ENCODE measurements at regions not wholly inside any gene's neighbourhood (a gene's known extent, or its start where the extent isn't known, plus 50 kb on each side); places are given as distances from the start of the nearest gene placed in this dataset.

DNA sequence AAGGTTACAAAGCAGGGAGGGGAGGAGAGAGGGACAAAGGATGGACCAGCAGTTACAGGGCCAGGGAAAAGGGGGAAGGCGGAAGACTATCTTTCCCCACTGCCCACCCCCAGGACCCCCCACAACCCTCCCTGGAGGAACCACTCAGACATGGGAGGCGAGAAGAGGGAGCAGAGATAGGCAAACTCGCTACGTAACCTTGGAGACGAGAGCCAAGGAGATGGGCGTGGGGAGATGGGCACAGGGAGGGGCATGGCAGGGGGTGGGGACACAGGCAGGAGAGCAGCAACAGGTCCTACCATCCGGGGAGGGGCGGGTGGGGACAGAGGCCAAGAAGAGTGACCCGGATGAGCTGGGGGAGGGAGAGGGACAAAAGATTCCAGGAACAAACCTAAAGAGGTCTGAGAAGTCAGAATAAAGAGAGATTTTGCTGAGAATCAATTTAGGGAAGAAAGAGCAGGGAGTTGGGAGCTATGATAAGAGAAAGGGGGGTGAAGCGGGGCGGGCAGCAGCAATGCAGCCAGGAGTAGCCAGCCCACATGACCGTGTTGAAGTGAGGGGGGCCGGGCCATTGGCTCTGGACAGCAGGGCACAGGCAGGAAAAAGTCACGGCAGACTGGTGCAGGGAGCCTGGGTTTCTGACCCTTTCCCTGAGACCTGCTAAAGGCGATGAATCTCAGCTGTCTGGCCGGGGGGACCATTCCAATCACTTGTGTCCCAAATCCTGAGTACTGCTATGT lies 128.4 kb downstream of the BUD13 start:
- DNase-seq (ENCODE audit: low spot score) = no peak
- TF ChIP-seq, protein P1, sequence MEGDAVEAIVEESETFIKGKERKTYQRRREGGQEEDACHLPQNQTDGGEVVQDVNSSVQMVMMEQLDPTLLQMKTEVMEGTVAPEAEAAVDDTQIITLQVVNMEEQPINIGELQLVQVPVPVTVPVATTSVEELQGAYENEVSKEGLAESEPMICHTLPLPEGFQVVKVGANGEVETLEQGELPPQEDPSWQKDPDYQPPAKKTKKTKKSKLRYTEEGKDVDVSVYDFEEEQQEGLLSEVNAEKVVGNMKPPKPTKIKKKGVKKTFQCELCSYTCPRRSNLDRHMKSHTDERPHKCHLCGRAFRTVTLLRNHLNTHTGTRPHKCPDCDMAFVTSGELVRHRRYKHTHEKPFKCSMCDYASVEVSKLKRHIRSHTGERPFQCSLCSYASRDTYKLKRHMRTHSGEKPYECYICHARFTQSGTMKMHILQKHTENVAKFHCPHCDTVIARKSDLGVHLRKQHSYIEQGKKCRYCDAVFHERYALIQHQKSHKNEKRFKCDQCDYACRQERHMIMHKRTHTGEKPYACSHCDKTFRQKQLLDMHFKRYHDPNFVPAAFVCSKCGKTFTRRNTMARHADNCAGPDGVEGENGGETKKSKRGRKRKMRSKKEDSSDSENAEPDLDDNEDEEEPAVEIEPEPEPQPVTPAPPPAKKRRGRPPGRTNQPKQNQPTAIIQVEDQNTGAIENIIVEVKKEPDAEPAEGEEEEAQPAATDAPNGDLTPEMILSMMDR (IDR thresholded peaks at IDR 0.05; ENCODE audit: extremely low read depth, insufficient read depth, missing control alignments) = no peak
- in situ Hi-C loops (cut with MboI; ENCODE audit: low pct_unique_long_range_greater_than_20kb, low sequenced_read_pairs, unreplicated experiment) = no loop called here

DNA sequence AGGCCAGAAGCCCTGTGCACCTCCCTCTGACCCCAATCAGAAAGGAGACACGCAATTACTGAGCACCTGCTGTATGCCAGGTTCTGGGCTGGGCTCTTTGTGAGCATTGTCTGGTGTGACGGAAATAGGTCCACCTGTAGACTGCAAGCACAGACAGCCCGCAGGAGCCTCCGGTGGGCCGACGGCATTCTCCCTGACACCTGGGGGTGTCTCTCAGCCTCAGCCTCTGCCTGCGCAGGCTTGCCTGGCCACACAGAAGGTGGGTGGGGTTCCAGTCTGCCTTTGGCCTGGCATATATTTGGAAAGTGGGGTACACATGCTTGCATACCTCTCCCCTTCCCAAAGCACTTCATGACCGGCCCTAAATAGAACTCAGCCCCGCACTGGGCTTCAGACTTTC lies 129.3 kb downstream of the BUD13 start:
- in situ Hi-C loops (cut with MboI; ENCODE audit: low pct_unique_long_range_greater_than_20kb, low sequenced_read_pairs, unreplicated experiment) = no loop called here
- TF ChIP-seq, protein P1 (IDR thresholded peaks at IDR 0.05; ENCODE audit: extremely low read depth, insufficient read depth, missing control alignments) = no peak

DNA sequence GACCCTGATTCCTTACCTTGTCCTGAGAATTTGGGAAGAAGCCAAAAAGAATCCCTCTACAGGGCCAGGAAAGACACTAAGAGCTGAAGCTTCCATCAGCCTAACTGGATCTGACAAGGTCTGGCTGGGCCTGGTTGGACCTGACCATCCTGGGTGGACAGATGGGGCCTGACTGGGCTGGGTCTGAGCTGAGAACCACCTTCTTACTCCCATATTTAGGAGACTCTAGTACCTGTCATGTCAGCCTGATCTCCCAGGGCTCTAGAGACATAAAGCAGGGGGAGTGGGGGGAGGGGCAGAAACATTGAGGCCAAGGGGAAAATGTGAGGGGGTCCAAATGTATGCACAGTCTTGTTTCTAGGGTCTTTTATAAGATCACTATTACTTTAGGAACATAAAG lies 129.9 kb downstream of the BUD13 start:
- in situ Hi-C loops (cut with MboI; ENCODE audit: low pct_unique_long_range_greater_than_20kb, low sequenced_read_pairs, unreplicated experiment) = no loop called here
- DNase-seq (ENCODE audit: low spot score) = no peak
- TF ChIP-seq, protein P1 (IDR thresholded peaks at IDR 0.05; ENCODE audit: extremely low read depth, insufficient read depth, missing control alignments) = no peak

More for the DNA sequence above, 129.3 kb downstream of the BUD13 start:
- no peak for DNase-seq (ENCODE audit: low spot score)

DNA sequence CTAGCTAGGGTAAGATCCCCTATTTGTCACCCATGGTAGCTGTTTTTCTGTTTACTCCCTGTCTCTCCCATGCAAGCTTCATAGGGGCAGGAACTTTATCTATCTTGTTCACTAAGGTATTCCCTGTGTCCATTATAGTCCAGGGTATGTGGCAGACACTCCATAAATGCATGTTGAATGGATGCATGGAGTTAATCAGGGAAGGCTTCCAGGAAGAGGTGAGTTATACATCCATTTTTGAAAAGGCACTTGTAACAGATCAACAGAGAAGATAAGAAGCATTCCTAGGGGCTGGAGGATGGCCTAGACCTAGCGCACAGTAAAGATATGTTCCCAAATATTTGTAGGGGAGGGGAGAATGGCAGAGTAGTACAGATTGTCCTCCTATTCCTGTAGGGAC lies 130.3 kb downstream of the BUD13 start:
- in situ Hi-C loops (cut with MboI; ENCODE audit: low pct_unique_long_range_greater_than_20kb, low sequenced_read_pairs, unreplicated experiment) = no loop called here
- no peak for DNase-seq (ENCODE audit: low spot score)
- TF ChIP-seq, protein P1 (IDR thresholded peaks at IDR 0.05; ENCODE audit: extremely low read depth, insufficient read depth, missing control alignments) = no peak

DNA sequence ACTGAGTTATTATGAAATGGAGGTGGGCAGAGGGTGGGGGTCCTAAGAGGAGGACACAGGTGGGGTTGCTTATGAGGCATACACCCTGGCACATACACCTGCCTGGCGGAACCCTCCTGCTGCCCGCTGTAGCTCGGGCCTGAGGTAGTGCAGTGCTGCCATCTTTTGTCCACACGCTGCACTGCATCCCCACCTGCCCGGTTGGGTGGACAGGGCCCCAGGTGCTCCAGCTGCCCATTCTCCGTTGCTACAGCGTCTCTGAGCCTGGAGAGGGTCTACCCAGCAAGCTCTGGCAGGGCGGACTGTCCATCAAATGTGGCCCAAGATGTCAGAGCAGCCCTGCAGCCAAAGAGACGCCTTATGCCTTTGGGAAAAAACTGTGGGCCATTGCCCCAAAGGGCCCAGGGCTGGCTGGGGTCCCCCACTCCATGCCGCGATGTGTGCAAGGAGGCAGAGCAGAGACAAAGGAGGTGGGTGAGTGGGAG lies 131.2 kb downstream of the BUD13 start:
- TF ChIP-seq, protein P1 (IDR thresholded peaks at IDR 0.05; ENCODE audit: extremely low read depth, insufficient read depth, missing control alignments) = peak; percentile 77
- DNase-seq (ENCODE audit: low spot score) = peak; percentile 67
- in situ Hi-C loops (cut with MboI; ENCODE audit: low pct_unique_long_range_greater_than_20kb, low sequenced_read_pairs, unreplicated experiment) = no loop called here

DNA sequence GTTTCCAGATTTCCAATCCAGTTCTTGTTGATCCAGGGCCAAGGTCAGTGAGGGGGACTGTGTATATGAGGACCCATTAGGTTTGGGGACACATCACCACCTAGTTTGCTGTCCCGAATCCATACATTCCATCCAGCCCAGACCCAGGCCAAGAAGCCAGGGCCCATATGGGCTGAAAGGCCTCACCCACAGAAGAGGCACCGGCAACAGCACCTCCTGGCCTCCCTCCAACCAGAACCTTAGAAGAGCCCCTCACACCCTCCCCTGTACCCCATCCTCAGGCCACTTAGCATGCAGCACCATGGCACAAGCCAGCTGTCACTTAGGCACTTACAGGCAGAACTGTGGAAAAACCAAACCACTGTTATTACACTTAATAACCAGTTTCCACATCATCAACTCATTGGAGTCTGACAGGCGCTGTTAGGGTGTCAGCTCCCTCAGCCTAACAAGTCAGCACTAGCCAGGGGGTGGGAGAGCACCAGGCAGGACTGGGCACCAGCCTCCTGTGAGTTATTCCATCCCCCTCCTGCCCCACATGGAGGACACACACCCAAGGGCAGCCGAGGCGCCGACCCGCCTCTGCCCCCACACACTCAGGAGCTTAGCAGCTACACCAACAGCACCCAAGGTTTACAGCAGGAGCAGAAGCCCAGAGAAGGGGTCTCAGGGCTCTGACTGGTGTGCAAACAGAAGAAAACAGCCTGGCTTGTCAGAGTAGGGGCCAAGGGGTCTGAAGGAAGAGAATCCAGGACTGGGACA lies 132.0 kb downstream of the BUD13 start:
- TF ChIP-seq, protein P1 (IDR thresholded peaks at IDR 0.05; ENCODE audit: extremely low read depth, insufficient read depth, missing control alignments) = no peak
- DNase-seq (ENCODE audit: low spot score) = no peak
- in situ Hi-C loops (cut with MboI; ENCODE audit: low pct_unique_long_range_greater_than_20kb, low sequenced_read_pairs, unreplicated experiment) = no loop called here

Data from GM13977 (cell line).